Small intestine (tissue), 7 donors: ENCODE measurements at regions not wholly inside any gene's neighbourhood (a gene's known extent, or its start where the extent isn't known, plus 50 kb on each side); places are given as distances from the start of the nearest gene placed in this dataset.

Source experiments
- DNase-seq, 2 donors: peaks; one replicate each; pipeline versions ENCODE4 v3.0.0 to v3.0.0-alpha.2; 2013
- FAIRE-seq: peaks from 2 replicates; lab custom pipeline; 2012; peaks lifted over from hg19 to GRCh38; lab: Jason Lieb, UNC
- H3K27ac ChIP-seq, 3 donors: one replicate each; pipeline ENCODE4 v1.5.1; 2013; ENCODE audit warnings: low read length in 2 of 3, mild to moderate bottlenecking in 2 of 3, control low read depth in 1 of 3, inconsistent platforms in 1 of 3, low read depth in 1 of 3, moderate library complexity in 1 of 3
- H3K27me3 ChIP-seq, 3 donors: one replicate each; pipeline ENCODE4 v1.6.1; 2013; ENCODE audit warnings: low read length in 3 of 3, inconsistent platforms in 1 of 3; ENCODE audit not compliant: control insufficient read depth in 3 of 3, insufficient read depth in 3 of 3
- H3K36me3 ChIP-seq, 3 donors: one replicate each; pipeline ENCODE4 v1.6.1; 2013; ENCODE audit warnings: low read length in 3 of 3, inconsistent platforms in 1 of 3, low read depth in 1 of 3, mild to moderate bottlenecking in 1 of 3, moderate library complexity in 1 of 3; ENCODE audit not compliant: control insufficient read depth in 3 of 3, insufficient read depth in 2 of 3
- H3K4me1 ChIP-seq, 3 donors: one replicate each; pipeline ENCODE4 v1.6.1; 2013; ENCODE audit warnings: low read length in 2 of 3, inconsistent platforms in 1 of 3, low read depth in 1 of 3, mild to moderate bottlenecking in 1 of 3, moderate library complexity in 1 of 3; ENCODE audit not compliant: control insufficient read depth in 3 of 3, insufficient read depth in 2 of 3
- H3K4me3 ChIP-seq, 3 donors: one replicate each; pipeline ENCODE4 v1.5.1; 2013; ENCODE audit warnings: low read length in 3 of 3, control low read depth in 1 of 3, inconsistent platforms in 1 of 3, low read depth in 1 of 3, mild to moderate bottlenecking in 1 of 3, moderate library complexity in 1 of 3
- H3K9me3 ChIP-seq, 2 donors: one replicate each; pipeline ENCODE4 v1.6.1; 2013; ENCODE audit warnings: low read depth in 1 of 2, low read length in 1 of 2; ENCODE audit not compliant: control insufficient read depth in 2 of 2, insufficient read depth in 1 of 2
- WGBS, 3 donors: extraction: QIAGEN DNeasy Blood & Tissue Kit; methylation state at CpG; one replicate each; pipeline ENCODE4 v1.1.7; 2013; 5-methylcytosine and 5-hydroxymethylcytosine counted together
- donor health status: healthy with polysubstance abuse.
- donor health status: control.
- donor health status: control.
- donor health status: Bipolar disorder and iron deficiency.
- donor health status: healthy.

GRCh38 chr3:164060923-164061322, 1017.4 kb downstream of the SI start:
- Histone ChIP-seq H3K27ac (no peak overlapping the region), H3K4me3 (no peak overlapping the region), H3K9me3 (no peaks in the 10 kb centered on the region), H3K27me3 (no peaks in the 10 kb centered on the region), H3K4me1 (no peaks in the 10 kb centered on the region), H3K36me3 (no peaks in the 10 kb centered on the region)
- WGBS, 3 donors: 91 to 95% (median 95%) methylated on average over 1 of the region's 1 CpG
- DNase-seq: no peak
- FAIRE-seq: no peak

GRCh38 chr3:164049847-164050246, 1028.4 kb downstream of the SI start:
- H3K9me3 ChIP-seq: no peaks in the 10 kb centered on the region
- H3K4me1 ChIP-seq: no peaks in the 10 kb centered on the region
- no peak for FAIRE-seq
- 72 to 76% (median 76%) methylated on average over 1 of the region's 1 CpG for WGBS, 3 donors
- no peaks in the 10 kb centered on the region for H3K36me3 ChIP-seq
- H3K4me3 ChIP-seq: no peak overlapping the region
- no peak for DNase-seq
- H3K27ac ChIP-seq: no peak overlapping the region
- no peaks in the 10 kb centered on the region for H3K27me3 ChIP-seq

- 88 to 93% (median 89%) methylated on average over 4 of the region's 4 CpGs for WGBS, 3 donors
- Histone ChIP-seq H3K36me3 (no peaks in the 10 kb centered on the region), H3K27ac (no peak overlapping the region), H3K27me3 (no peaks in the 10 kb centered on the region), H3K9me3 (no peaks in the 10 kb centered on the region), H3K4me1 (no peaks in the 10 kb centered on the region), H3K4me3 (no peak overlapping the region)
- DNase-seq: no peak
- FAIRE-seq: no peak
Measured at GRCh38 chr3:164048451-164048850, 1029.8 kb downstream of the SI start.

- H3K9me3 ChIP-seq: no peaks in the 10 kb centered on the region
- H3K36me3 ChIP-seq: no peaks in the 10 kb centered on the region
- FAIRE-seq (no peak), DNase-seq (no peak)
- no peaks in the 10 kb centered on the region for H3K4me1 ChIP-seq
- WGBS, 3 donors: 55 to 64% (median 57%) methylated on average over 2 of the region's 2 CpGs
- no peaks in the 10 kb centered on the region for H3K27me3 ChIP-seq
- no peak overlapping the region for H3K4me3 ChIP-seq
- no peak overlapping the region for H3K27ac ChIP-seq
Measured at GRCh38 chr3:164040991-164041390, 1037.3 kb downstream of the SI start.

- no peaks in the 10 kb centered on the region for H3K4me1 ChIP-seq
- no peaks in the 10 kb centered on the region for H3K9me3 ChIP-seq
- H3K4me3 ChIP-seq: no peak overlapping the region
- DNase-seq: no peak
- FAIRE-seq: no peak
- H3K36me3 ChIP-seq: no peaks in the 10 kb centered on the region
- WGBS, 3 donors: 43 to 63% (median 48%) methylated on average over 4 of the region's 4 CpGs
- no peak overlapping the region for H3K27ac ChIP-seq
- no peaks in the 10 kb centered on the region for H3K27me3 ChIP-seq
Measured at GRCh38 chr3:164030194-164030593, 1048.1 kb downstream of the SI start.

- H3K4me3 ChIP-seq: no peak overlapping the region
- H3K36me3 ChIP-seq: no peaks in the 10 kb centered on the region
- H3K4me1 ChIP-seq: no peaks in the 10 kb centered on the region
- DNase-seq: no peak
- no peak for FAIRE-seq
- H3K27me3 ChIP-seq: no peaks in the 10 kb centered on the region
- no peak overlapping the region for H3K27ac ChIP-seq
- 83 to 84% (median 84%) methylated on average over 10 of the region's 10 CpGs for WGBS, 3 donors
- peaks cover 0 to 3% of the 10 kb centered on the region in 2 donors for H3K9me3 ChIP-seq
Measured at GRCh38 chr3:164024786-164025185, 1053.5 kb downstream of the SI start.

GRCh38 chr3:164023480-164023879, 1054.8 kb downstream of the SI start:
- no peak overlapping the region for H3K4me3 ChIP-seq
- 72 to 86% (median 84%) methylated on average over 4 of the region's 4 CpGs for whole genome bisulfite sequencing, 3 donors
- peaks cover 0 to 3% of the 10 kb centered on the region in 2 donors for H3K9me3 ChIP-seq
- H3K27me3 ChIP-seq: no peaks in the 10 kb centered on the region
- DNase-seq (no peak), FAIRE-seq (no peak)
- no peaks in the 10 kb centered on the region for H3K36me3 ChIP-seq
- no peak overlapping the region for H3K27ac ChIP-seq
- H3K4me1 ChIP-seq: no peaks in the 10 kb centered on the region

- H3K4me3 ChIP-seq: no peak overlapping the region
- H3K27ac ChIP-seq: no peak overlapping the region
- peaks cover 0 to 3% of the 10 kb centered on the region in 2 donors for H3K9me3 ChIP-seq
- no peaks in the 10 kb centered on the region for H3K4me1 ChIP-seq
- DNase-seq: no peak
- H3K36me3 ChIP-seq: no peaks in the 10 kb centered on the region
- H3K27me3 ChIP-seq: no peaks in the 10 kb centered on the region
- whole genome bisulfite sequencing, 3 donors: 86 to 87% (median 86%) methylated on average over 9 of the region's 9 CpGs
- FAIRE-seq: no peak
Measured at GRCh38 chr3:164018500-164018899, 1059.8 kb downstream of the SI start.

GRCh38 chr3:164007765-164008164, 1070.5 kb downstream of the SI start:
- FAIRE-seq (no peak), DNase-seq (no peak)
- 86 to 98% (median 94%) methylated on average over 1 of the region's 1 CpG for WGBS, 3 donors
- Histone ChIP-seq H3K4me3 (no peak overlapping the region), H3K27me3 (no peaks in the 10 kb centered on the region), H3K36me3 (no peaks in the 10 kb centered on the region), H3K9me3 (peaks cover 0 to 5% of the 10 kb centered on the region in 2 donors), H3K27ac (no peak overlapping the region), H3K4me1 (no peaks in the 10 kb centered on the region)
